Endodermal cell (in vitro differentiated cells): ENCODE measurements at regions not wholly inside any gene's neighbourhood (a gene's known extent, or its start where the extent isn't known, plus 50 kb on each side); places are given as distances from the start of the nearest gene placed in this dataset.

Experiments
- DNase-seq: peaks from one replicate; pipeline ENCODE4 v3.0.0-alpha.2; 2017
- H3K27ac ChIP-seq: 2 replicates; pipeline ENCODE4 v1.5.1; 2013; ENCODE audit warnings: mild to moderate bottlenecking, low read depth, low read length, moderate library complexity
- H3K27me3 ChIP-seq: 2 replicates; pipeline ENCODE4 v1.6.1; 2013; ENCODE audit warnings: mild to moderate bottlenecking, low read length, moderate library complexity; ENCODE audit not compliant: insufficient read depth, control insufficient read depth, poor library complexity, severe bottlenecking
- H3K36me3 ChIP-seq: 2 replicates; pipeline ENCODE4 v1.7.0; 2013; ENCODE audit warnings: mild to moderate bottlenecking, low read length, moderate library complexity; ENCODE audit not compliant: control insufficient read depth, insufficient read depth
- H3K4me1 ChIP-seq: one replicate; pipeline ENCODE4 v1.7.0; 2013; ENCODE audit warnings: low read length; ENCODE audit not compliant: control insufficient read depth, insufficient read depth
- H3K4me3 ChIP-seq: 2 replicates; pipeline ENCODE4 v1.5.1; 2013; ENCODE audit warnings: mild to moderate bottlenecking, low read length, moderate library complexity
- H3K9ac ChIP-seq: 2 replicates; pipeline ENCODE4 v1.6.1; 2013; ENCODE audit warnings: mild to moderate bottlenecking, low read length, moderate library complexity; ENCODE audit not compliant: poor library complexity, severe bottlenecking; ENCODE audit errors: extremely low read depth
- H3K9me3 ChIP-seq: 2 replicates; pipeline ENCODE4 v1.6.1; 2013; ENCODE audit warnings: mild to moderate bottlenecking, low read length, moderate library complexity; ENCODE audit not compliant: control insufficient read depth
- H3K27ac Mint-ChIP-seq: 2 replicates; pipeline ENCODE4 v1.8.0; 2020; ENCODE audit warnings: mixed read lengths
- H3K27me3 Mint-ChIP-seq: 2 replicates; pipeline ENCODE4 v1.8.0; 2021; ENCODE audit warnings: mild to moderate bottlenecking, mixed read lengths; ENCODE audit not compliant: insufficient read depth
- H3K36me3 Mint-ChIP-seq: 2 replicates; pipeline ENCODE4 v1.8.0; 2020; ENCODE audit warnings: low read depth, mixed read lengths
- H3K4me1 Mint-ChIP-seq: 2 replicates; pipeline ENCODE4 v1.8.0; 2020; ENCODE audit warnings: mixed read lengths
- H3K4me3 Mint-ChIP-seq: 2 replicates; pipeline ENCODE4 v1.8.0; 2020; ENCODE audit warnings: mild to moderate bottlenecking, moderate library complexity, mixed read lengths
- H3K9me3 Mint-ChIP-seq: 2 replicates; pipeline ENCODE4 v1.8.0; 2020; ENCODE audit warnings: mild to moderate bottlenecking, mixed read lengths
- CTCF ChIP-seq: fragments of 200-600 bp; sonication (generic); conservative IDR thresholded peaks from 2 replicates; pipeline ENCODE4 v1.5.0; 2021; ENCODE audit warnings: antibody characterized with exemption, mild to moderate bottlenecking
- WGBS, 2 experiments: methylation state at CpG; one replicate each; pipeline versions ENCODE4 v1.1.5 to v1.1.7; 2013; ENCODE audit warnings: missing lambda C conversion rate in 2 of 2, mixed read lengths in 1 of 2; ENCODE audit not compliant: insufficient coverage in 1 of 2, insufficient read length in 1 of 2; 5-methylcytosine and 5-hydroxymethylcytosine counted together

GRCh38 chr3:26438981-26439884 is 183.3 kb upstream of the LRRC3B start:
- Mint-ChIP-seq H3K9me3 (peaks cover 4% of the 10 kb centered on the region), H3K27ac (no peak overlapping the region), H3K27me3 (no peaks in the 10 kb centered on the region), H3K4me1 (peaks cover 4% of the 10 kb centered on the region), H3K36me3 (no peaks in the 10 kb centered on the region), H3K4me3 (no peak overlapping the region)
- Histone ChIP-seq H3K4me3 (no peak overlapping the region), H3K4me1 (no peaks in the 10 kb centered on the region), H3K27ac (no peak overlapping the region), H3K36me3 (no peaks in the 10 kb centered on the region), H3K9ac (no peak overlapping the region), H3K9me3 (no peaks in the 10 kb centered on the region), H3K27me3 (no peaks in the 10 kb centered on the region)
- no peak for DNase-seq
- TF ChIP-seq CTCF: no peak
- 83 to 97% methylated on average over 1 to 6 of the region's 6 CpGs for WGBS, 2 experiments

GRCh38 chr3:26449996-26450395 is 172.6 kb upstream of the LRRC3B start:
- Mint-ChIP-seq H3K36me3 (no peaks in the 10 kb centered on the region), H3K4me3 (no peak overlapping the region), H3K4me1 (no peaks in the 10 kb centered on the region), H3K9me3 (no peaks in the 10 kb centered on the region), H3K27ac (no peak overlapping the region), H3K27me3 (no peaks in the 10 kb centered on the region)
- Histone ChIP-seq H3K36me3 (no peaks in the 10 kb centered on the region), H3K9me3 (no peaks in the 10 kb centered on the region), H3K27ac (no peak overlapping the region), H3K27me3 (no peaks in the 10 kb centered on the region), H3K4me3 (no peak overlapping the region), H3K9ac (no peak overlapping the region), H3K4me1 (no peaks in the 10 kb centered on the region)
- TF ChIP-seq CTCF: no peak
- no peak for DNase-seq
- 78 to 100% methylated on average over 1 to 3 of the region's 3 CpGs for WGBS, 2 experiments

GRCh38 chr3:26452363-26452762 is 170.2 kb upstream of the LRRC3B start:
- Mint-ChIP-seq H3K4me1 (no peaks in the 10 kb centered on the region), H3K4me3 (no peak overlapping the region), H3K27ac (no peak overlapping the region), H3K27me3 (no peaks in the 10 kb centered on the region), H3K9me3 (no peaks in the 10 kb centered on the region), H3K36me3 (no peaks in the 10 kb centered on the region)
- Histone ChIP-seq H3K36me3 (no peaks in the 10 kb centered on the region), H3K27ac (no peak overlapping the region), H3K9ac (no peak overlapping the region), H3K4me3 (no peak overlapping the region), H3K27me3 (no peaks in the 10 kb centered on the region), H3K4me1 (no peaks in the 10 kb centered on the region), H3K9me3 (no peaks in the 10 kb centered on the region)
- no peak for TF ChIP-seq CTCF
- DNase-seq: no peak
- WGBS, 2 experiments: 89 to 100% methylated on average over 1 to 2 of the region's 2 CpGs
